GM12873 (cell line): ENCODE measurements at regions not wholly inside any gene's neighbourhood (a gene's known extent, or its start where the extent isn't known, plus 50 kb on each side); places are given as distances from the start of the nearest gene placed in this dataset.

Source experiments
- TF ChIP-seq, protein P1 (sequence below): IDR thresholded peaks from 2 replicates; pipeline ENCODE4 v1.5.1; 2012; ENCODE audit warnings: low read depth, mild to moderate bottlenecking, moderate library complexity, low read length, control low read depth; ENCODE audit not compliant: insufficient read depth; ENCODE audit errors: missing control alignments

GRCh38 chr5:44543511-44543910 is 154.3 kb upstream of the FGF10 start:
- TF ChIP-seq, protein P1, sequence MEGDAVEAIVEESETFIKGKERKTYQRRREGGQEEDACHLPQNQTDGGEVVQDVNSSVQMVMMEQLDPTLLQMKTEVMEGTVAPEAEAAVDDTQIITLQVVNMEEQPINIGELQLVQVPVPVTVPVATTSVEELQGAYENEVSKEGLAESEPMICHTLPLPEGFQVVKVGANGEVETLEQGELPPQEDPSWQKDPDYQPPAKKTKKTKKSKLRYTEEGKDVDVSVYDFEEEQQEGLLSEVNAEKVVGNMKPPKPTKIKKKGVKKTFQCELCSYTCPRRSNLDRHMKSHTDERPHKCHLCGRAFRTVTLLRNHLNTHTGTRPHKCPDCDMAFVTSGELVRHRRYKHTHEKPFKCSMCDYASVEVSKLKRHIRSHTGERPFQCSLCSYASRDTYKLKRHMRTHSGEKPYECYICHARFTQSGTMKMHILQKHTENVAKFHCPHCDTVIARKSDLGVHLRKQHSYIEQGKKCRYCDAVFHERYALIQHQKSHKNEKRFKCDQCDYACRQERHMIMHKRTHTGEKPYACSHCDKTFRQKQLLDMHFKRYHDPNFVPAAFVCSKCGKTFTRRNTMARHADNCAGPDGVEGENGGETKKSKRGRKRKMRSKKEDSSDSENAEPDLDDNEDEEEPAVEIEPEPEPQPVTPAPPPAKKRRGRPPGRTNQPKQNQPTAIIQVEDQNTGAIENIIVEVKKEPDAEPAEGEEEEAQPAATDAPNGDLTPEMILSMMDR = no peak

GRCh38 chr5:44542470-44542869 is 153.2 kb upstream of the FGF10 start:
- TF ChIP-seq, protein P1 = no peak

DNA sequence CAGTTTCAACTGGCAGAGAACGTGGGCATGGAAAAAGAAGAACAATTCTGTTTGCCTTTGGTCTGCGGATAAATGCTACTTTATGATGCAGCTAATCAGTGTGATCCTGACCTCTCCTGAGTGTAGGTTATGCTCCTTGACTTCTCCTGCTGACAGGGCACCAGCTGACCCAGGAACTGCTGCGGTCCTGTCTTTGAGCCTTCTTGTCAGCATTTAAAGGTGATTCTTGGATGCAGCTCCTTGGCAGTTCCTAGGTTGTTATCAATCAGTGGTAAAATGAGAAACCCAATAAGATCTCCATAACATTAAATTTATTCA is 150.3 kb upstream of the FGF10 start:
- TF ChIP-seq, protein P1 = no peak

DNA sequence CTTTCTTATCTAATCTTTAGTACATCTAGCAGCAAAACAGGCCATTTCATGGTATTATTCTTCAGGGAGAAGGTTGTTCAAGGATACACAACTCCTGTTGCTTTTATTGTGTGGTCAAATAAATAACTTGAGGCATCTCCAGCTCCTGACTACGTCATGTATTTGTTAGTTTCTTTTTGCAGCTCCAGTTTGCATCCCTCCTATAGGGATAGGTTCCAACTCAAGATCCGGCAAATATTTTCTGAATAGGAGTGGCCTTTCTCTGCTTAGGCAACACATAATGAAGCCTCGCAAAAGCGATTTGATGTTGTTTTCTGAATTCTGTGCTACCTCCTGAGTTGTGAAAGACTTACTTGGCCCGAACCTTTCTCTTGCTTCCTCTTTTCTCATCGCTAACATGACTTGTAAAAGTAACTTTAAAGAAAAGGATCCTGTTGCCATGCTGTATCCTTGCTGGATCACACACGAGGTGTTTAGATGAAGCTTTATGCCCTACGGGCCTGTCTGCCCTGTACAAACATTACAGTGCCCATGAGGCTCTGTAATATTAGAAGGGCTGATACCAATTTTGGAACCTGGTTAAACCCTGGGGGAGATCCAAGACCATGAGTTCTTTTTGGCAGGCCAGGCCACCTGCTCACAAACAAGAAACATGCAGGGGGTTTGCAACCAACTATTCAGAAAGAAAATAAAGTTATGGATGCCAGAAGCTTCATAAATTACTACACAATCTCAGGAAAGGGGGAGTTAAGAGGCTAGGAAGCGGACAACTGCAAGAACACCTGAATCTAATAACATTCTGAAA is 149.8 kb upstream of the FGF10 start:
- TF ChIP-seq, protein P1 = no peak

- TF ChIP-seq, protein P1 = peak; percentile 69
Observed at GRCh38 chr5:44536650-44537260, 147.5 kb upstream of the FGF10 start.

DNA sequence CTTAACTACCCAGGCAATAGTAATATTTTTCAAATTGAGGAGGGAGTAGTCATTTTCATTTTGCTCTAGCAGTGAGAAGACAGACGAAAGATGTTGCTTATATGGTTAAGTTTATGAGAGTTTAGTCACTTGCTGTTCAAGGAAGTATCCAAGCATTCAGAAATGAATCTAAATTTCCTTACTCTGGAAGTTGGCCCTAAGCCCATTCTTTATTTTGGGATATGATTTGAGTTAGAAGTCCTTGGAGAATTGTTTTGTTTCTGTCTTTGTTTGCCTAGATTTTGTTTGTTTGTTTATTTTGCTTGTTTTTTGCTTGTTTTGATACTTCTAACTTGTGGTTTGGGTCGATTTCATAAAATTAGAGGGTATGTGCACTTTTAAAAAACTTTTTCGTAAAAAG is 146.4 kb upstream of the FGF10 start:
- TF ChIP-seq, protein P1 = no peak

DNA sequence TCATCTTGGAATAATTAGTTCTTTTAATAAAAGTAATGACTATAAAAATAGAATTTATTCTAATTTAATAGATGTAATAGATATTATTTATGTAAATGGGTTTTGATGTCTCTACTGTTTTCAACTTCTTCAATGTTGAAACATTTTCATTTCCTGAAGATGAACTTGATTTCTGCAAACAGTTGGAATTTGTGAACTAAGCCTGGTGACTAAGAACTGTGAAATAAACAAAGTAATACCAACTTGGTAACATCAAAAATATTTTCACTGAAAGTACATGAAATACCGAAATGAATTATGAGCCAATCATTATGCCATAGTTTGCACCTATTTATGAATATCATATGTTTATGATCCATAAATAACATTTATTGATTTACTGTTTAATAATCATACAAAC is 143.8 kb upstream of the FGF10 start:
- TF ChIP-seq, protein P1 = no peak
